ENCODE measurements at regions not wholly inside any gene's neighbourhood (a gene's known extent, or its start where the extent isn't known, plus 50 kb on each side); places are given as distances from the start of the nearest gene placed in this dataset.

- no peaks in the 10 kb centered on the region for H3K36me3 ChIP-seq (ENCODE audit: control insufficient read depth in 2 of 2, extremely low read depth in 1 of 2, insufficient read depth in 2 of 2, low read length in 2 of 2)
- H3K4me1 ChIP-seq (ENCODE audit: control insufficient read depth, extremely low read depth, insufficient read depth, low read length) = no peaks in the 10 kb centered on the region
- TF ChIP-seq EZH2 (IDR thresholded peaks at IDR 0.05; ENCODE audit: low read length) (no peak), CTCF (optimal IDR thresholded peaks at IDR 0.05 in 1 of 3, IDR thresholded peaks at IDR 0.05 in 1 of 3, conservative IDR thresholded peaks at IDR 0.05 in 1 of 3; ENCODE audit: extremely low read depth in 1 of 3, insufficient read depth in 2 of 3, low read length in 3 of 3) (no peak)
- H3K9me1 ChIP-seq (ENCODE audit: control insufficient read depth, extremely low read depth, insufficient read depth, low read length) = no peaks in the 10 kb centered on the region
- H3K27me3 ChIP-seq (ENCODE audit: control insufficient read depth, extremely low read depth, insufficient read depth, low read length) = no peaks in the 10 kb centered on the region
- FAIRE-seq (no peak), DNase-seq (ENCODE audit: low read depth, low spot score) (no peak)
- no peaks in the 10 kb centered on the region for H3K79me2 ChIP-seq (ENCODE audit: control insufficient read depth, insufficient read depth, low read length)
- H2AFZ ChIP-seq (ENCODE audit: control insufficient read depth, low read length) = no peak overlapping the region
- no peaks in the 10 kb centered on the region for H4K20me1 ChIP-seq (ENCODE audit: control insufficient read depth, extremely low read depth, insufficient read depth, low read length)
- H3K9ac ChIP-seq (ENCODE audit: control insufficient read depth, extremely low read depth, insufficient read depth, low read length) = no peak overlapping the region
- no peaks in the 10 kb centered on the region for H3K9me3 ChIP-seq (ENCODE audit: control insufficient read depth, low read depth, low read length)
- dilution Hi-C loops (cut with MboI; ENCODE audit: extremely low pct_ligation_motif_present, low sequenced_read_pairs) = no loop called here
- no peak overlapping the region for H3K27ac ChIP-seq (ENCODE audit: control insufficient read depth, insufficient read depth, low read length)
- H3K4me2 ChIP-seq (ENCODE audit: control insufficient read depth, extremely low read depth, insufficient read depth, low read depth, low read length) = no peak overlapping the region
- no peak overlapping the region for H3K4me3 ChIP-seq (ENCODE audit: control insufficient read depth in 2 of 3, extremely low read depth in 1 of 3, insufficient read depth in 2 of 3, low read depth in 1 of 3, low read length in 3 of 3)
These were observed 122.4 kb upstream of the FREM2 start for GRCh38 chr13:38564256-38565150.

- FAIRE-seq (no peak), DNase-seq (ENCODE audit: low read depth, low spot score) (no peak)
- Histone ChIP-seq H3K4me1 (ENCODE audit: control insufficient read depth, extremely low read depth, insufficient read depth, low read length) (no peaks in the 10 kb centered on the region), H3K27ac (ENCODE audit: control insufficient read depth, insufficient read depth, low read length) (no peak overlapping the region), H3K36me3 (ENCODE audit: control insufficient read depth in 2 of 2, extremely low read depth in 1 of 2, insufficient read depth in 2 of 2, low read length in 2 of 2) (no peaks in the 10 kb centered on the region), H3K27me3 (ENCODE audit: control insufficient read depth, extremely low read depth, insufficient read depth, low read length) (no peaks in the 10 kb centered on the region), H4K20me1 (ENCODE audit: control insufficient read depth, extremely low read depth, insufficient read depth, low read length) (no peaks in the 10 kb centered on the region), H3K9me3 (ENCODE audit: control insufficient read depth, low read depth, low read length) (no peaks in the 10 kb centered on the region), H3K9me1 (ENCODE audit: control insufficient read depth, extremely low read depth, insufficient read depth, low read length) (no peaks in the 10 kb centered on the region), H3K79me2 (ENCODE audit: control insufficient read depth, insufficient read depth, low read length) (no peaks in the 10 kb centered on the region), H3K4me3 (ENCODE audit: control insufficient read depth in 2 of 3, extremely low read depth in 1 of 3, insufficient read depth in 2 of 3, low read depth in 1 of 3, low read length in 3 of 3) (no peak overlapping the region), H2AFZ (ENCODE audit: control insufficient read depth, low read length) (no peak overlapping the region), H3K9ac (ENCODE audit: control insufficient read depth, extremely low read depth, insufficient read depth, low read length) (no peak overlapping the region), H3K4me2 (ENCODE audit: control insufficient read depth, extremely low read depth, insufficient read depth, low read depth, low read length) (no peak overlapping the region)
- dilution Hi-C loops (cut with MboI; ENCODE audit: extremely low pct_ligation_motif_present, low sequenced_read_pairs) = no loop called here
- no peak for TF ChIP-seq CTCF (optimal IDR thresholded peaks at IDR 0.05 in 1 of 3, IDR thresholded peaks at IDR 0.05 in 1 of 3, conservative IDR thresholded peaks at IDR 0.05 in 1 of 3; ENCODE audit: extremely low read depth in 1 of 3, insufficient read depth in 2 of 3, low read length in 3 of 3)
- TF ChIP-seq EZH2 (IDR thresholded peaks at IDR 0.05; ENCODE audit: low read length) = no peak
These were observed 120.9 kb upstream of the FREM2 start for GRCh38 chr13:38566023-38566422.
